Activated T-cell treated with anti-CD3 and anti-CD28 coated beads for 24 hours (primary cell): ENCODE measurements at regions not wholly inside any gene's neighbourhood (a gene's known extent, or its start where the extent isn't known, plus 50 kb on each side); places are given as distances from the start of the nearest gene placed in this dataset.
"Not testable (repeated sequence)": the region's sequence is repeated elsewhere in the genome, so short reads cannot be mapped to it uniquely, and the experiment has no call there.

Source experiments
- DNase-seq: peaks from one replicate; pipeline ENCODE4 v3.0.0-alpha.2; 2020; ENCODE audit warnings: low read depth

DNA sequence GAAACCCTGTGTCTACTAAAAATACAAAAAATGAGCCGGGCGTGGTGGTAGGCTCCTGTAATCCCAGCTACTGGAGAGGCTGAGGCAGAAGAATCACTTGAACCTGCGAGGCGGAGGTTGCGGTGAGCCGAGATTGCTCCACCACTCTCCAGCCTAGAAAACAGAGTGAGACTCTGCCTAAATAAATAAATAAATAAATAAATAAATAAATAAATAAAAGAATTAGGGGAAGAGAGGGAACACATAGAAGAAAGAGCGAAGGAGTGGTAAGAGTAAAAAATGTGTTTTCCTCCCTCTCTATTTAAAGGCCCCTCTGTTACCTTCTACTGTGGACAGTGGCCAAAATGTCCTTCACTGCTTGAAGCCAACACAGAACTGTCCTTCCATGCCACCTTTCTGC is 103.9 kb upstream of the SOX21 start:
- no peak for DNase-seq

DNA sequence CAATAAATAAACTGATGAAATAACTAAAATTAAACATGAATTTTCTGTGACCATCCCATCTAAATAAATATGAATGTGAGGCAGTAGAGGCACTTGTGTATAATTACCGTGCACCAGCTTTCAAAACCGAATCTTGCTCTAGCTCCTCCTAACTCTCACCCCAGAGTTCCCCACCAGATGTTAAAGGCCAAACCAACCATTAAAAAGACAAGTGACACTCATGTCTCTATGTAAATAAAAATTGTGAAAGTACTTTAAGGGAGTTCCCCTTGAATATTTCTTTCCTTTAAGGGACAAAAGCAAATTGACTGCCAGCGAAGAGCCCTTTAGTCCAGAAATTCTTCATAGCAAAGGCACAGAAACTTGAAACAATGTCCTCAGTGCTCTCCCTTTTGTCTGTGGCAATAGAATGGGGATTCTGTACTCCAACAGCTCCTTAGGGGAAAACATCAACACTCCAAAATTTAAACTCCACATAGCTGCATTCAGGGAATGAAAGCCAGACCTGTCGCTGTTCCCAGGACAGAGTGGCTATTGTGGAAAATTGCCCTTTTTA is 101.7 kb upstream of the SOX21 start:
- DNase-seq: no peak

DNA sequence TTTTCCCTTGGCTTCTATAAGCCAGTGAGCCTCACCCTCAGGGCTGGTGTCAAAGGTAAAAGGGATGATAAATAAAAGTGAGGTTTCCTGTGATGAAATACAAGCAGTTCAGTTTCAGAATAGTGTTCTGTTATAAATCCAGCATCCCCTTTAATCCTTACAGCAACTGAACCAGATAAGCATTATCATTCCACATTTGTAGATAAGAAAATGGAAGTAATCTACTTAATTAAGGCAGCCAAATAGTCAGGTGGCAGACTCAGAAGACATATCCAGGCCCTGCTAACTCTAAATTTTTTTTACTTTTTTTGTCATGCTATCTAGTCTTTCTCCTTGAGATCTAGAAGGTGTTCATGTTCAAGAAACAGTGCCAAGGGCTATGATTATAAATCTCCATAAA is 99.4 kb upstream of the SOX21 start:
- DNase-seq: no peak

DNA sequence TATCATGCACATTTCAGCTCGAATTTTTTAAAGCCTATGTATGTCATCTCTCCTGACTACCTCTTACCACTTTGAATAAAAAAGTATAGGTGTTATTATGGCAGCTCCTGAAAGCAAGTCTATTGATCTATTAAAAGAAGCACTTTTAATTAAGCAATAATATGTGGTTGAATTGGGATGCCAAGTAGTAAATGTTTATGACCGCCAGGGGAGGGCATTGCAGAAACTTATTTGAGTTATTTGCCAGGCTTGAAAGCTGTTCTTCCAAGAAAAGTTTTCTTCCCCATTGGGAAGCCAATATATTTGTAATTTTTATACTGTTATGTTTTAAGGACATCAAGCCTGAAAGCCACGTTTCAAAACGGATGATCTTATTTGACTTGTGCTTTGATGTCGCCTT is 88.1 kb upstream of the SOX21 start:
- DNase-seq: no peak

DNA sequence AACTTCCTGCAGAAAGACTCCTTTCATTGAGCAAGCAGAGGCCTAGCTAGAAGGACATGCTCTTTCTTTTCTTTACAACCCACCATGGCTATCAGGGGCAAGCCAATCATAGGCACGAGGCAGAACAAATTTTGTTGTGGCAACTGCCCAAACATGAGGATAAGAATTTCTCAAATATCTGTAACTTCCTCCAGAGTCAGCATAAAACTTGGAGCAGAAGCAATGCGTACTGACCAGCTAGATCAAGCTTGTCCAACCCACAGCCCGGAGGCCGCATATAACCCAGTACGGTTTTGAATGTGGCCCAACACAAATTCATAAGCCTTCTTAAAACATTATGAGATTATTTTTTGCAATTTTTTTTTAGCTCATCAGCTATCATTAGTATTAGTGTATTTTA is 87.0 kb upstream of the SOX21 start:
- no peak for DNase-seq

DNA sequence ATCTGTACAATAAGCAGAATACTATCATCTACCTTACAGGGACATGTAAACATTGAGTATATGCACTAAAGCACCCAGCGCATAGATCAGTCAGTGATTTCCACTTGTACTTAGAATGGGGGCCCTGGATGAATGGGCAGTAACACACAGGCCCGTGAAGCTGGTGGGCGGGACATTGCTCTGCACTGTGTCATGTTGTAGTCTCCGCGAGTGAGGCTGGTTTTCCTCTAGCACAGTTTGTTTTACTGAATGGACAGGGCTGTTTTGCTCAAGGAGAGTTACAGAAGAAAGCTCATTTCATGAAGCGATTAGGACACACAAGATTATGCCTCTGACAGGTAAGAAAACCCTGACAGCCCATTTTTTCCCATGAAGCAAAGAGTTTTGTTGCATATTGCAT is 86.4 kb upstream of the SOX21 start:
- no peak for DNase-seq

DNA sequence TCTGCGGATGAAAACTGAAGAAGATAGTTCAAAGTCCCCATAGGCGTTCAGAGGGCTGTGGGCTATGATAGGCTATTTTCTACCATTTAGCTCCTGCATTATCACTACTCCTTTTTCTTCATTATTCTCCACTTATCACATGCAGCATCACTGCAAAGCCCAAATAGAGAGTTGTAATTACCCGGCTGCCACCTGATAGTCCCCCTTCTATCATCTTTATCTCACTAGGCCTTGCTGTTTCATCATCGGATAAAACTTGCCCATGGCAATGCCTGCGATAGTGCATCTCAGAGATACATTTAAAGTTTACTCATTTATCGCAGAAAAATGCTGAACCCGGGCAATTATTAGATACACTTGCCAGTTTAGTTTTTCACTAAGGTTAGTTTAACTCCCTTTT is 82.9 kb upstream of the SOX21 start:
- no peak for DNase-seq

DNA sequence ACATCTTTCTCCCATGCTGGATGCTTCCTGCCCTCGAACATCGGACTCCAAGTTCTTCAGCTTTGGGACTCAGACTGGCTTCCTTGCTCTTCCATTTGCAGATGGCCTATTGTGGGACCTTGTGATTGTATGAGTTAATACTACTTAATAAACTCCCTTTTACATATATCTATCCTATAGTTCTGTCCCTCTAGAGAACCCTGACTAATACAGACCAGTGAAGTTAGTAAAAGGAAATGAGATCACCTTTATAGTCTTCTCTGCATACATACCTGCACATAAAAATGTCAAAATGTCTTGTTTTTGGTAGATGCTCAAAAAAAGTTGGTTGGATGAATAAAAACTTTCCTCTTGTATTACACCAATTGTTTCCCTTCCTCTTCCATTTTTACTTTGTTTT is 73.9 kb upstream of the SOX21 start:
- DNase-seq: not testable (repeated sequence)

DNA sequence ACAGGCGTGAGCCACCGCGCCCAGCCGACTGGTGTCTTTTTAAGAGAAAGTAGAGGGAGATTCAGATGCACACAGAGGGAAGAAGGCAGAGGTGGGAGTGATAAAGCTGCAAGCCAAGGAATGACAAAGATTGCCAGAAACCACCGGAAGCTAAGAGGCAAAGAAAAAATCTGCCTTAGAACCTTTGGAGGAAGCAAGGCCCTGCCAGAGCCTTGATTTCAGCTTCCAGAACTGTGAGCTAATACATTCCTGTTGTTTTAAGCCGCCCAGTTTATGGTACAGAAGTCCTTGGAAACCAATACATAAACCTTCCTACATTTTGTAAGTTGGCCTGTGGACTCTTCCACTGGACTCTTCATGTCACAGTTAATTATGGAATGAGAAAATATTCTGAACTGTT is 71.7 kb upstream of the SOX21 start:
- DNase-seq: no peak

DNA sequence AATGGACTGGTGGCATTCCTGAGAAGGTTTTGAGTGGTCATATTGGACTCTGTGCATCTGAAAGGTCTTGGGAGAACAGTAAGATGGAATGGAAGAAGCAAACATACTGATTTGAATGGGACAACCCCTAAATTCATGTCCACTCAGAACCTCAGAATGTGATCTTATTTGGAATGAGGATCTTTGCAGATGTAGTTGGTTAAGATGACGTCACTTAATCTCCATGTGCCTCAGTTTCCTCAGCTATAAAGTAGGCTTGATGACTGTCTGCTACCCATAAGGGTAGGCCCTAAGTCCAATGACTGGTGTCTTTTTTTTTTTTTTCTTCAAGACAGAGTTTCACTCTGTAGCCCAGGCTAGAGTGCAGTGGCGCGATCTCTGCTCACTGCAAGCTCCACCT is 71.1 kb upstream of the SOX21 start:
- DNase-seq: no peak

DNA sequence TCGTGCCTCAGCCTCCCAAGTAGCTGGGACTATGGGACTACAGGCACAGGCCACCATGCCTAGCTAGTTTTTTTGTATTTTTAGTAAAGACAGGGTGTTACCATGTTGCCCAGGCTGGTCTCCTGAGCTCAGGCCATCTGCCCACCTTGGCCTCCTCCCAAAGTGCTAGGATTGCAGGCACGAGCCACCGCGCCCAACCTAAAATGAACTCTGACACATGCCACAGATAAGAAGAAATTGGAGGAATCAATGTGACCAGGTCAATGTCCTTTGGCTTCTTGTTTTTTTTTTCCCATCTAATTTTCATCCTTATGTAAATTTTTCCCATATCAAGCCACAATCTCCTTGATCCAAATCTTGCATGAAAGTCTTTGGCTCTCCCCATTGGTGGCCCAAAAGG is 68.1 kb upstream of the SOX21 start:
- no peak for DNase-seq

DNA sequence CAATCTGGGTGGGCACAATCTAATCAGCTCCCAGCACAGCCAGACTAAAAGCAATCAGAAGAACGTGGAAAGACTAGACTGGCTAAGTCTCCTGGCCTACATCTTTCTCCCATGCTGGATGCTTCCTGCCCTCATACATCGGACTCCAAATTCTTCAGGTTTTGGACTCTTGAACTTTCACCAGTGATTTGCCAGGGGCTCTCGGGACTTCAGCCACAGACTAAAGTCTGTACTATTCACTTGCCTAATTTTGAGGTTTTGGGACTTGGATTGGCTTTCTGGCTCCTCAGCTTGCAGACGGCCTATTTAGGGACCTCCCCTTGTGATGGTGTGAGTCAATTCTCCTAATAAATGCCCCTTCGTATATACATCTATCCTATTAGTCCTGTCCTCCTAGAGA is 66.6 kb upstream of the SOX21 start:
- DNase-seq: no peak

DNA sequence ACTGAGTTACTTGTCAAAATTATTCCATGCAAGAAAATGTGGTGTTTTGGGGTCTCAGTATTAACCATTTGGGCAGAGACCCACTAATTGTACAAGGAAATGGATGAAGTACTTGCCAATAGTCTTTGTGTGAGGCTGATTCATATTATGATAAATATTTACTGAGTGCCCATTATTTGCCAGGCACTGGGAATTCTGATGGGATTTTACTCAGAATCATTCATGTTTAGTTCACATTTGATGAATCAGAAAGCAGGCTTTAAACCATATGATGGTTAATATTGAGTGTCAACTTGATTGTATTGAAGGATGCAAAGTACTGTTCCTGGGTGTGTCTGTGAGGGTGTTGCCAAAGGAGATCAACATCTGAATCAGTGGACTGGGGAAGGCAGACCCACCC is 66.2 kb upstream of the SOX21 start:
- DNase-seq: no peak

DNA sequence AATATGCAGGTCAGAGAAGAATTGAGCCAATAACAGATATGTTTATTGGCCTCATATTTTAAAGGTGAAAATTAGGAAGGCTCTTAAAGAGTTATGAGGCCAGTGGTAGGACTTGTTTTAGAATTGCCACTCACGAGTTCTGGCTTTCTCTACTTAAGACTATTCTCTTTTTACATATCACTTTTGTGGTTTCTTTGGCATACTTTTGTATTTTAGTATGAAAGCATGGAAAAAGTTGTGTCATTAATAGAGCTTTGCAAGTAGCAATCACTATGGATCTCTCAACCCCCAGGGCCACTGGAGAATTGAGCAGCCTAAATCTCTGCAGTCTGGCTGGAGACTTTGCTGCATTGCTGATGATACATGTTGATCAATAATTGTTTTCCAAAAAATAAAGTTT is 64.6 kb upstream of the SOX21 start:
- DNase-seq: no peak

DNA sequence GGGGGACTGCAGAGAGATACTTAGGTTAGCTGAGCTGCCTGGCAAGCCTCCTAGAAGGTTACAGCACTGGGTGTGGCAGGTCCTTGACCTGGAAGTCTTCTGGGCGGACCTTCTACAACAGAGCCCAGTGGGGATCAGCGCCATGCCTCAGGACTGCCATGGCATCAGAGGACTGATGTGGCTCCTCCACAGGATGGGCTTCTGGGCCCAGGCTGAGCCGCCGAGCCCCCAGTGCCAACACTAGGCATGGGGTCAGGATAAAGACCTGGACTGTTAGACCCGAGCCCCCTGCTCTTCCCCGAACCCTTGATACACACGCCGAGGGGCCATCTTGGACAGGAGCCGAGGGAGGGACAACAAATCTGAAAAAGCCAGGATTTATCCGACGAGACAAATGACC is 64.0 kb upstream of the SOX21 start:
- DNase-seq: no peak

DNA sequence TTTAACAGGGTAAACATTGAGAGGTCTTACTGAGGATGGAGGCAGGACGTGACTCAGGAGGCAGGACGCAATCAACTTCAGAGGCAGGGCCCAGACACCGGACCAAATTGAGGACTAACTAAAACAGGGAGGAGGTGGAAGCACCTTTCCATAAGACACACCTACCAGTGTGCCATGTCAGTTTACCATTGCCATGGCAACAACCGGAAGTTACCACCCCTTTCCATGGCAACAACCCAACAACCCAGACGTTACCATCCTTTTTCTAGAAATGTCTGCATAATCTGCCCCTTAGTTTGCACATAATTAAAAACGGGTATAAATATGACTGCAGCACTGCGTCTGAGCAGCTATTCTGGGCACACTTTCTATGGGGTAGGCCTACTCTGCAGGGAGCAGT is 53.5 kb upstream of the SOX21 start:
- no peak for DNase-seq

DNA sequence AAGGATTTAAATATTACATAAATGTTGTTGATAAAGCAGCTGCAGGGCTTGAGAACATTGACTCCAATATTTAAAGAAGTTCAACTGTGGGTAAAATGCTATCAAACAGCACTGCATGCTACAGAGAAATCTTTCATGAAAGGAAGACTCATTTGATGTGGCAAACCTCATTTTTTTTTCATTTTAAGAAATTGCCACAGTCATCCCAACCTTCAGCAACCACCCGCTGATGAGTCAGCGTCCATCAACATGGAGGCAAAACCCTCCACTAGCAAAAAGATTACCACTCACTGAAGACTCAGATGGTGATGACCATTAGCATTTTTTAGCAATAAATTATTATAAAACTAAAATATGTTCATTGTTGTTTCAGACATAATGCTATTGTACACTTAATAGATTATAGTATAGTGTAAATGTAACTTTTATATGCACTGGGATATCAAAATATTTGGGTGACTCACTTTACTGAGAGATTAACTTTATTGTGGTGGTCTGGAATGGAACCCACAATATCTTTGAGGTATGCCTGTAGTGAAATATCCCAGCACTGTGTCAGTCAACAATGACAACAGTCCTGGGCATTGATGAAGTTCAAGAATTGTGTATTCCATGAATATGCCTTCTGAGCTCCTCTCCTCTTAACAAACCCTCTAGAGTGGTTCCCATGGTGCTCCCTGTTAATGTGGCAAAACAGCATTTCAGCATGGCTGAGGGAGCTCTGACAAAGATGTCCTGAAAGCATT is 52.4 kb upstream of the SOX21 start:
- DNase-seq: no peak
